GM21723 (cell line): ENCODE measurements at regions not wholly inside any gene's neighbourhood (a gene's known extent, or its start where the extent isn't known, plus 50 kb on each side); places are given as distances from the start of the nearest gene placed in this dataset.
A peak's percentile ranks its signal among the peaks of the same experiment; 100 is the strongest.
"Not testable (repeated sequence)": the region's sequence is repeated elsewhere in the genome, so short reads cannot be mapped to it uniquely, and the experiment has no call there.

ENCODE experiments used
- ATAC-seq: cut with Tn5 transposase; IDR thresholded peaks from one replicate; pipeline ENCODE4 v1.9.1; 2021; ENCODE audit warnings: mild to moderate bottlenecking, moderate library complexity; ENCODE audit not compliant: unreplicated experiment

- ATAC-seq: no peak
Observed at GRCh38 chr3:147240581-147240980, 165.8 kb downstream of the ZIC4 start.

DNA sequence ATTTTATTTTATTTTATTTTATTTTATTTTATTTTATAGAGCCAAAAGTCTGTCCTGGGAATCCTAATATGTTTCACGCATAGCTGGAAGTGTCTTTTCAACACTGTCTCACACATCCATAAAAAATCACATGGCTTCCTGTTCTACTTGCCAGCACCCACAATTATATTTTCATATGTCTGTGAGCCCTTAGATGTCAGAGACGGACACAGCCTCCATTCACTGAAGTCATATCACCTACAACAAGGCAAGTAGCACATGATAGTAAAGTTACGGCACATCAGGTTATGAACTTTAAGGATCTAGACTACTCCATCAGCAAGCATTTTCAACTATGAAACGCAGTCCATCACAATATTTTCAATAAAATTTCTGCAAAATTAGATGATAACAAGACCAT is 168.4 kb downstream of the ZIC4 start:
- ATAC-seq: no peak

DNA sequence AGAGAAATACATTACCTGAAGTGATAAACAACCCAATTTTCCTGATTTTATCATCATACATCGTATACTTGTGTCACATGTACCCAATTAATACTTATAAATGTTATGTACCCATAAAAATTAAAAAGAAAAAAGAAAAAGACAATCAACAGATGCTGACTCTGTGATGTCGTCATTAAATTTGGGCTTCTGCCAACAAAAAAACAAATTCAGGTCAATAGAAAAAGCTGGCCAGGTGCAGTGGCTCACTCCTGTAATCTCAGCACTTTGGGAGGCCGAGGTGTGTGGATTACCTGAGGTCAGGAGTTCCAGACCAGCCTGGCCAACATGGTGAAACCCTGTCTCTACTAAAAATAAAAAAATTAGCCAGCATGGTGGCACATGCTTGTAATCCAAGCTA is 174.4 kb downstream of the ZIC4 start:
- not testable (repeated sequence) for ATAC-seq

- no peak for ATAC-seq
Observed at GRCh38 chr3:147231111-147231510, 175.2 kb downstream of the ZIC4 start.

DNA sequence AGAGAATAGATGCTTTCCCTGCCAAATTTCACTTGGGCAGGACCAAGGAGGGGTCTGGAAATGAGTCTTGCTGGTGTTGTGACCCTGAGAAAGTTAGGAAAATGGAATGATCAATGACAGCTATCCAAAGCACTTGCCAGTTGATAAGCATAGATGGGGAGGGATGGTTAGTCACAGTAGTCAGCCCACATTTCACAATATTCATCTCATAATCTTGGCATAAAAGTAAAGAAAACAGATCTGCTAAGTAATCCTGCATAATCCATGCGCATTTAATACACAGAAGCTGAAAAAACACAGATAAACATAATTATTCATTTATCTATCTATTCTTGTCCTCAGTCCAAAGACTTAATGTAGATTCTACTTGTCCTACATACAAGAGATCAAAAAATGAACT is 184.1 kb downstream of the ZIC4 start:
- no peak for ATAC-seq

DNA sequence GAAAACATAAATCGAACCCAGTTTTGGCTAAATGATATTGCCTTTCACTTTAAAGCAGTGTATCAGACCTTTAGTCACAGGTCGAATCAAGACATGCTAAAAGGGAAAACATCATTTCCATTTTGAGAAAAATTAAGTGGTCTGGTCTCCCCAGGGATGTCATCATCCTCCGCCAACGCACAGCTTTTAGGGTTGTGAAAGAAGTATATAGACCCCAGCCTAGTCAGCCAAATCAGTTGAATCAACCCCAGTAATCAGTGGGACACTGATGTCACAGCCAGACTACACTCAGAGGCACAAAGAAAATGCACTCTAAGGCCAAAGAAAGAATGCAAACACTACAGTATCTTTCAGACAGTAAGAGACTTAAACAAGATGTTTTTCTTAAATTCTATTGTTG is 187.4 kb downstream of the ZIC4 start:
- no peak for ATAC-seq

DNA sequence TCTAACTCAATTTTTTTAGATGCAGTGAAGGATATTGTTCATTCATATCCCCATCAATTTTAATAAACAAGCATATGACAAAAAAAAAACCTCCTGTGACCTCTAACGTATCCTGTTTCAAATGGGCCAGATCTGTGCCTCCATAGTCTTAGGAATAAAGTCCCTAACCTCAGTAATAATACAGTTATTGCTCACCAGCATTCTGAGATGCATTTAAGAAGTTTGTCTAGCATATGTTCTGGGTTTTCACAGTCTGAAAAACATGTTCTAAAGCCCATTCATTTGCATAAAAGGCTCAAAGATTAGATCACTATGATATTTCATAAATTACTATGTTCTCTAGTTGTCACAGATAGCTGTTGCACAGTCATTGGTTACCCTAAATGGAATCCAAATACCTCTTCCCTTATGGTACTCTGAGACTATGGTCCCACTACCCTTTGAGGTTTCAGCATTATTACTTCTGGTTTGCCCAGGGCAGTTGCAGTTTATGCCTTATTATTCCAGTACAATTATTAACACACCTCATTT is 190.1 kb downstream of the ZIC4 start:
- no peak for ATAC-seq

- no peak for ATAC-seq
Observed at GRCh38 chr3:147215660-147216059, 190.7 kb downstream of the ZIC4 start.

DNA sequence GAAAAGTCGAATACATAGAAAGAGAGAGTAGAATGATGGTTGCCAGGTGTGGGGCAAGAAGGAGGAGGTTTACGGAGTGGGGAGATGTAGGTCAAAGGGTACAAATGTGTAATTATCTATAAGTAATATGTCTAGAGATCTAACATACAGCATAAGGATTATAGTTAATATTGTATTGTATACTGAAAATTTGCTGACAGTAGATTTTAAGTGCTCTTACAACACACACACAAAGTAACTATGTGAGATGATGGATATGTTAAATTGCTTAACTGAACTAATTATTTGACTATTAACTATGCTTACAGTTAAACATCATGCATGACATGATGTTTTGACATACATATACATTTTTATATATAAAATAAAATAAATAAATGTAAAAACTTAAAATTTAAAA is 192.7 kb downstream of the ZIC4 start:
- ATAC-seq: no peak

DNA sequence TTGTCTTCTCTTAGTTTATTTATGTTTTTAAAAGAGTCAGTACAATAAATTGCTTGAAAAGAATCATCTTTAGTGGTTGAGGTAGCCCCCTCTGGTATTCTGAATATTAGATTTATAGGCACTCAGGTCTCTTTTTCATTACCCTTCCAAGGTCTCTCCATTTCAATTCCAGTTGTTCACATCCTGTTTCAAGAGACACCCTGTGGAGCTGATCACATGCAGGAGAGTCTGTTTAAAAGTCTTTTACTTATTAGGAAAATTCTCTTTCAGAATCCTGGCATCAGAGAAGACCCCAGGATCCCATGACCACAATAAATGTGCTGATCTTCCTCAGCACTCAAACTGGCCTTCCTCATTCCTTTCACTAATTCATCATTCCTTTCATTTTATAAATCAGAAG is 195.7 kb downstream of the ZIC4 start:
- ATAC-seq: no peak

DNA sequence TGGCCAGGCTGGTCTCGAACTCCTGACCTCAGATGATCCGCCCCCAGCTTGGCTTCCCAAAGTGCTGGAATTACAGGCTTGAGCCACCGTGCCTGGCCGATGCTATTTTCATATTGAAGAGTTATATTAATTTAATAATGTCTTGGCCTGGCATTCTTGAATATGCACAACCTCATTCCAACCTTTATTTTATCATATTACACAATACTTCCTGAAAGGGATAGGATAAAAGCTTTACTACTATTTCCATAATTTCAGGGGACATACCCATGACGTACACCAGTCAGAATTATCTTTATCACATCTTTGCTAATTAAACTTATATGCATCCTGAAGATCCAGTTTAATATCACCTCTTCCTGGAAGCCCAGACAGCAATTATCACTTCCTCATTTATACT is 205.3 kb downstream of the ZIC4 start:
- no peak for ATAC-seq

- ATAC-seq: no peak
Observed at GRCh38 chr3:147200545-147200944, 205.8 kb downstream of the ZIC4 start.

GRCh38 chr3:147197739-147198138 is 208.6 kb downstream of the ZIC4 start:
- no peak for ATAC-seq

GRCh38 chr3:147195887-147196286 is 210.5 kb downstream of the ZIC4 start:
- ATAC-seq: no peak

- ATAC-seq: peak; percentile 80
Observed at GRCh38 chr3:147191795-147192385, 214.5 kb downstream of the ZIC4 start.

- no peak for ATAC-seq
Observed at GRCh38 chr3:147189016-147189415, 217.3 kb downstream of the ZIC4 start.

GRCh38 chr3:147187687-147188086 is 218.7 kb downstream of the ZIC4 start:
- no peak for ATAC-seq

DNA sequence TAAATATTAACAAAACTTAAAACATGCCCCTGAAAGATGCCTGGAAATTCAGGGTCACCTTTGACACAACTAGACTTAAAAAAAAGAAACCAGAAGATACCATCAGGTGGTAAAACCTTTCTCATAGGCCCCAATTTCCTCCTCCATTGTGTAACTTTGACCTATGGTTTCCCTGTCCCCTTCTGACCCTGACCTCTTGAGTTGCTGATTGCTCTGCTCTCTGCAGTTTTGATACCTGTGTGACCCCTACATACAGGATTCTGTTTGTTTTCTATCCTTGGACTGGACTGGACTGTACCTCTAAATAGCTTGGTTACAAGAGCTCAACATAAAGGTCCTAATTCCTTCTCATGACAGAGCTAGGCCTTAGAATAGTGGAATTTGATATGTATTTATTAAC is 220.6 kb downstream of the ZIC4 start:
- no peak for ATAC-seq

GRCh38 chr3:147184794-147185193 is 221.5 kb downstream of the ZIC4 start:
- ATAC-seq: no peak

- no peak for ATAC-seq
Observed at GRCh38 chr3:147173257-147173656, 233.1 kb downstream of the ZIC4 start.

GRCh38 chr3:147162743-147163142 is 243.6 kb downstream of the ZIC4 start:
- ATAC-seq: no peak

DNA sequence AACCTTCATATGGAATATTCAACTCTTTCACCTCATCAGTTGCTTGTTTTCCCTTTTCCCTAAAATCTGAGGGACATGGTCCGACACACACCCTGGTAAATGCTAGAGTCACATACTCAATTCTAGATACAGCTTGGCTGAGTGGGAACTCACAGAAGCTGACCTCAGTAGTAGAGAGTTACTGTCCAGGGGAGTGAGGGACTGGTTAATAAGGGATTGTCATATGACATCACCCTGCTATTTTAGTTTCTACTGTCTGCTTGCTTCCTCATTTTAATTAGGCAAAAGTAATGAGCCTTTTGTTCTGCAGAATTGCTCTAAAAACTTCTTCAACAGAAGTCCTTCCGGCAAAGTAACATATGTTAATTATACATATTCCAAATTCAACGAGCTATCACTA is 244.5 kb downstream of the ZIC4 start:
- no peak for ATAC-seq

DNA sequence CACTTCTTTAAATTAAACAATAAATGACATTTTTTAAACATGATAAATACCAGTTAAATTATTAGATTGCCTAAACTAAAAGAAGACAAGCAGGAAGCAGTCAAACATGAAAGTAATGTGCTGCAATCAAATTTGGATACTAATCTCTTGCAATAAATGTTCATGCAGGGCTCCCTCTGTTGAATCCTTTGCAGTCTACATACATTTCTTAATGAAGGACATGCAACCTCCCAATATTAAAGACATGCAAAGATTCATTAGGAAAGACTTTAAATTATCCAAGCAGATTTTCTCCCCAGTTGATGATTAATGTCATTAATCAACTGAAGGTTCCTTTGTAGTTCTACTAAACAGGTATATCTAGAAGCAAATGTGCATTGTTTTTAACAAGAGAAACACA is 245.4 kb downstream of the ZIC4 start:
- ATAC-seq: no peak
